ENCODE measurements at regions not wholly inside any gene's neighbourhood (a gene's known extent, or its start where the extent isn't known, plus 50 kb on each side); places are given as distances from the start of the nearest gene placed in this dataset.

- no peak for TF ChIP-seq ZSCAN23 (tag by site-specific recombination; IDR thresholded peaks at IDR 0.05)
- TF ChIP-seq ZNF76 (tag by site-specific recombination; IDR thresholded peaks at IDR 0.05; ENCODE audit: borderline replicate concordance, low read depth), result no peak
- TF ChIP-seq ZNF433 (tag by site-specific recombination; IDR thresholded peaks at IDR 0.05; ENCODE audit: low read depth), result no peak
These were observed 345.9 kb upstream of the CD180 start (continued) for GRCh38 chr5:67542479-67542878.

GRCh38 chr5:67541875-67542274, 345.3 kb upstream of the CD180 start:
- POLR2A ChIA-PET, result no interaction called here
- CTCF ChIA-PET, result no interaction called here
- Histone ChIP-seq H3K27ac (ENCODE audit: extremely low read depth, low read depth, low read length) (no peak overlapping the region), H3K4me3 (ENCODE audit: low read depth, low read length) (no peak overlapping the region), H3K36me3 (ENCODE audit: control insufficient read depth in 2 of 2, insufficient read depth in 1 of 2, low read length in 2 of 2) (no peaks in the 10 kb centered on the region), H3K4me1 (ENCODE audit: control insufficient read depth, insufficient read depth, low read length) (no peaks in the 10 kb centered on the region), H3K9me3 (ENCODE audit: control insufficient read depth, insufficient read depth, low read depth, low read length) (no peaks in the 10 kb centered on the region)
- no peak for TF ChIP-seq ZNF664 (tag by site-specific recombination; IDR thresholded peaks at IDR 0.05)
- TF ChIP-seq ZNF544 (tag by site-specific recombination; IDR thresholded peaks at IDR 0.05), result no peak
- no peak for TF ChIP-seq ZNF626 (tag by site-specific recombination; IDR thresholded peaks at IDR 0.05)
- TF ChIP-seq MEIS1 (CRISPR knock-in tag; IDR thresholded peaks at IDR 0.05; ENCODE audit: borderline replicate concordance), result no peak
- TF ChIP-seq ZNF670 (tag by site-specific recombination; IDR thresholded peaks at IDR 0.05; ENCODE audit: low read depth), result no peak
- TF ChIP-seq ZNF404 (tag by site-specific recombination; IDR thresholded peaks at IDR 0.05), result no peak
- TF ChIP-seq ZNF280C (tag by site-specific recombination; IDR thresholded peaks at IDR 0.05), result no peak
- no peak for TF ChIP-seq ZNF488 (tag by site-specific recombination; IDR thresholded peaks at IDR 0.05)
- TF ChIP-seq ZNF416 (tag by site-specific recombination; IDR thresholded peaks at IDR 0.05), result no peak
- TF ChIP-seq ZBTB1 (tag by site-specific recombination; IDR thresholded peaks at IDR 0.05), result no peak
- TF ChIP-seq ZNF747 (tag by site-specific recombination; IDR thresholded peaks at IDR 0.05), result no peak
- TF ChIP-seq ZNF221 (tag by site-specific recombination; IDR thresholded peaks at IDR 0.05; ENCODE audit: borderline replicate concordance), result no peak
- TF ChIP-seq ZNF560 (tag by site-specific recombination; IDR thresholded peaks at IDR 0.05; ENCODE audit: borderline replicate concordance), result no peak
- no peak for TF ChIP-seq OSR2 (tag by site-specific recombination; IDR thresholded peaks at IDR 0.05)
- TF ChIP-seq ZNF184 (tag by site-specific recombination; IDR thresholded peaks at IDR 0.05), result no peak
- TF ChIP-seq ZNF2 (tag by site-specific recombination; IDR thresholded peaks at IDR 0.05), result no peak
- TF ChIP-seq MYNN (tag by site-specific recombination; IDR thresholded peaks at IDR 0.05; ENCODE audit: borderline replicate concordance), result no peak

GRCh38 chr5:67538855-67539506, 342.4 kb upstream of the CD180 start:
- TF ChIP-seq MEIS1 (CRISPR knock-in tag; IDR thresholded peaks at IDR 0.05; ENCODE audit: borderline replicate concordance), result no peak
- TF ChIP-seq ZNF214 (tag by site-specific recombination; IDR thresholded peaks at IDR 0.05; ENCODE audit: borderline replicate concordance), result no peak
- no peak for TF ChIP-seq ZNF585B (tag by site-specific recombination; IDR thresholded peaks at IDR 0.05)
- TF ChIP-seq ZNF76 (tag by site-specific recombination; IDR thresholded peaks at IDR 0.05; ENCODE audit: borderline replicate concordance, low read depth), result no peak
- TF ChIP-seq TSHZ1 (tag by site-specific recombination; IDR thresholded peaks at IDR 0.05; ENCODE audit: borderline replicate concordance), result no peak
- no peak for TF ChIP-seq ZEB2 (tag by site-specific recombination; IDR thresholded peaks at IDR 0.05)
- Histone ChIP-seq H3K4me3 (ENCODE audit: low read depth, low read length) (no peak overlapping the region), H3K9me3 (ENCODE audit: control insufficient read depth, insufficient read depth, low read depth, low read length) (no peaks in the 10 kb centered on the region), H3K36me3 (ENCODE audit: control insufficient read depth in 2 of 2, insufficient read depth in 1 of 2, low read length in 2 of 2) (no peaks in the 10 kb centered on the region), H3K27ac (ENCODE audit: extremely low read depth, low read depth, low read length) (no peak overlapping the region), H3K4me1 (ENCODE audit: control insufficient read depth, insufficient read depth, low read length) (no peaks in the 10 kb centered on the region)
- ChIA-PET POLR2A (no interaction called here), CTCF (interaction anchor here (0.6 kb wide), 1 partner anchor 364 kb away, joined by 4 read pairs; no protein-coding TSS in a partner anchor)

Data from HEK293 (cell line).